IMR-90 (cell line): ENCODE measurements at regions not wholly inside any gene's neighbourhood (a gene's known extent, or its start where the extent isn't known, plus 50 kb on each side); places are given as distances from the start of the nearest gene placed in this dataset.

Experiments
- ATAC-seq: fragments of 200-7000 bp; cut with Tn5 transposase; 2 replicates; pipeline ENCODE4 v1.9.1; 2020; ENCODE audit warnings: low read depth, mild to moderate bottlenecking, moderate library complexity
- BruUV-seq: library from RNA; stranded (reverse); fragments of 400-500 nt; replicated peaks from 2 replicates; lab custom pipeline; 2021; lab: Mats Ljungman, UMichigan
- CTCF ChIA-PET: fragments of 300-600 bp; formaldehyde crosslinking; extraction: SDS; loops from one replicate; lab custom pipeline; 2021; ENCODE audit warnings: antibody characterized with exemption; lab: Yijun Ruan, JAX
- POLR2A ChIA-PET: fragments of 300-600 bp; sonication (Branson Sonifier 250); formaldehyde crosslinking; loops from one replicate; lab custom pipeline; 2022; ENCODE audit warnings: antibody characterized with exemption; ENCODE audit not compliant: unreplicated experiment; lab: Charles Lee
- DNase-seq: peaks from one replicate; pipeline ENCODE4 v3.0.0; 2013
- H2AFZ ChIP-seq: replicated peaks from 2 replicates; pipeline ENCODE3; 2013; ENCODE audit warnings: low read length, mild to moderate bottlenecking; ENCODE audit not compliant: poor library complexity
- H2AK5ac ChIP-seq: 2 replicates; pipeline ENCODE4 v1.6.1; 2013; ENCODE audit warnings: low read depth, low read length, inconsistent platforms
- H2AK9ac ChIP-seq: replicated peaks from 2 replicates; pipeline ENCODE3; 2013; ENCODE audit warnings: mild to moderate bottlenecking, low read depth, low read length, moderate library complexity; ENCODE audit not compliant: poor library complexity
- H2BK120ac ChIP-seq: 2 replicates; pipeline ENCODE4 v1.6.1; 2013; ENCODE audit warnings: low read depth, low read length, inconsistent platforms
- H2BK15ac ChIP-seq: 3 replicates; pipeline ENCODE4 v1.6.1; 2013; ENCODE audit warnings: low read depth, low read length, inconsistent platforms
- H2BK20ac ChIP-seq: 2 replicates; pipeline ENCODE4 v1.6.1; 2013; ENCODE audit warnings: low read depth, mild to moderate bottlenecking, inconsistent platforms, low read length, moderate library complexity
- H2BK5ac ChIP-seq: 2 replicates; pipeline ENCODE4 v1.6.1; 2013; ENCODE audit warnings: mild to moderate bottlenecking, low read depth, low read length, inconsistent platforms; ENCODE audit not compliant: poor library complexity, severe bottlenecking
- H3K14ac ChIP-seq: replicated peaks from 2 replicates; pipeline ENCODE4 v1.6.1; 2013; ENCODE audit warnings: low read depth, low read length, inconsistent platforms
- H3K18ac ChIP-seq: 2 replicates; pipeline ENCODE4 v1.6.1; 2013; ENCODE audit warnings: low read depth, low read length, control low read depth
- H3K23ac ChIP-seq: 2 replicates; pipeline ENCODE4 v1.6.1; 2013; ENCODE audit warnings: low read depth, low read length, inconsistent platforms
- H3K27ac ChIP-seq: 2 replicates; pipeline ENCODE4 v1.5.1; 2013; ENCODE audit warnings: mild to moderate bottlenecking, control low read depth, low read length; ENCODE audit not compliant: insufficient read depth
- H3K27me3 ChIP-seq: 2 replicates; pipeline ENCODE4 v1.6.1; 2013; ENCODE audit warnings: low read length; ENCODE audit not compliant: control insufficient read depth, insufficient read depth
- H3K36me3 ChIP-seq: 2 replicates; pipeline ENCODE4 v1.6.1; 2013; ENCODE audit warnings: low read length, mixed read lengths; ENCODE audit not compliant: control insufficient read depth, insufficient read depth
- H3K4ac ChIP-seq: 2 replicates; pipeline ENCODE4 v1.6.1; 2013; ENCODE audit warnings: low read depth, low read length, inconsistent platforms
- H3K4me1 ChIP-seq: 2 replicates; pipeline ENCODE4 v1.6.1; 2013; ENCODE audit warnings: low read length, mixed read lengths; ENCODE audit not compliant: control insufficient read depth, insufficient read depth
- H3K4me2 ChIP-seq: 2 replicates; pipeline ENCODE4 v1.6.1; 2013; ENCODE audit warnings: low read depth, mild to moderate bottlenecking, control low read depth, low read length, moderate library complexity
- H3K4me3 ChIP-seq: 2 replicates; pipeline ENCODE4 v1.5.1; 2013; ENCODE audit warnings: low read depth, mild to moderate bottlenecking, control low read depth, low read length, moderate library complexity; ENCODE audit not compliant: insufficient read depth
- H3K56ac ChIP-seq: 2 replicates; pipeline ENCODE4 v1.6.1; 2013; ENCODE audit warnings: low read length, inconsistent platforms; ENCODE audit not compliant: insufficient read depth; ENCODE audit errors: extremely low read depth
- H3K79me1 ChIP-seq, 2 experiments: 2 replicates each; pipeline ENCODE4 v1.6.1; 2013; ENCODE audit warnings: low read length in 2 of 2, inconsistent platforms in 1 of 2, low read depth in 1 of 2
- H3K9ac ChIP-seq: 2 replicates; pipeline ENCODE4 v1.6.1; 2013; ENCODE audit warnings: low read depth, low read length, control low read depth
- H3K9me1 ChIP-seq: 2 replicates; pipeline ENCODE4 v1.6.1; 2013; ENCODE audit warnings: low read length, inconsistent platforms; ENCODE audit not compliant: insufficient read depth
- H3K9me3 ChIP-seq: 2 replicates; pipeline ENCODE4 v1.6.1; 2013; ENCODE audit warnings: low read length; ENCODE audit not compliant: control insufficient read depth, insufficient read depth
- H4K20me1 ChIP-seq: 2 replicates; pipeline ENCODE4 v1.6.1; 2013; ENCODE audit warnings: low read length, inconsistent platforms; ENCODE audit not compliant: insufficient read depth
- H4K5ac ChIP-seq: 2 replicates; pipeline ENCODE4 v1.6.1; 2013; ENCODE audit warnings: mild to moderate bottlenecking, low read depth, low read length, control low read depth
- H4K8ac ChIP-seq, 2 experiments: 2 replicates each; pipeline ENCODE4 v1.6.1; 2013; ENCODE audit warnings: low read depth in 2 of 2, low read length in 2 of 2, control low read depth in 1 of 2, inconsistent platforms in 1 of 2
- H4K91ac ChIP-seq: 2 replicates; pipeline ENCODE4 v1.6.1; 2013; ENCODE audit warnings: low read depth, low read length, inconsistent platforms; ENCODE audit not compliant: insufficient read depth
- BHLHE40 ChIP-seq: fragments of 150-350 bp; IDR thresholded peaks from 2 replicates; pipeline ENCODE4 v1.6.1; 2016; ENCODE audit warnings: mild to moderate bottlenecking, low read depth, low read length
- CEBPB ChIP-seq: IDR thresholded peaks from 2 replicates; pipeline ENCODE4 v1.6.1; 2012; ENCODE audit warnings: low read depth, low read length, improper control_type of control experiment
- CHD1 ChIP-seq: IDR thresholded peaks from 2 replicates; pipeline ENCODE4 v1.6.1; 2012; ENCODE audit warnings: low read depth, low read length, improper control_type of control experiment
- FOS ChIP-seq: fragments of 150-350 bp; IDR thresholded peaks from 2 replicates; pipeline ENCODE4 v1.6.1; 2016; ENCODE audit warnings: low read depth, low read length
- MAFK ChIP-seq: IDR thresholded peaks from 2 replicates; pipeline ENCODE4 v1.6.1; 2012; ENCODE audit warnings: low read depth, low read length, improper control_type of control experiment
- MAZ ChIP-seq: IDR thresholded peaks from 2 replicates; pipeline ENCODE4 v1.6.1; 2012; ENCODE audit warnings: low read depth, mild to moderate bottlenecking, low read length, improper control_type of control experiment, moderate library complexity, borderline replicate concordance
- MXI1 ChIP-seq: IDR thresholded peaks from 2 replicates; pipeline ENCODE4 v1.6.1; 2012; ENCODE audit warnings: low read depth, mild to moderate bottlenecking, low read length, moderate library complexity, borderline replicate concordance
- NFE2L2 ChIP-seq: fragments of 150-350 bp; IDR thresholded peaks from 2 replicates; pipeline ENCODE4 v1.6.1; 2016; ENCODE audit warnings: low read depth, mild to moderate bottlenecking, low read length
- POLR2A ChIP-seq: IDR thresholded peaks from 2 replicates; pipeline ENCODE4 v1.6.1; 2012; ENCODE audit warnings: mild to moderate bottlenecking, low read depth, low read length
- RAD21 ChIP-seq: IDR thresholded peaks from 2 replicates; pipeline ENCODE4 v1.6.1; 2012; ENCODE audit warnings: low read length, improper control_type of control experiment
- RCOR1 ChIP-seq: IDR thresholded peaks from 2 replicates; pipeline ENCODE4 v1.6.1; 2012; ENCODE audit warnings: mild to moderate bottlenecking, low read length, improper control_type of control experiment; ENCODE audit not compliant: insufficient replicate concordance
- RFX5 ChIP-seq: IDR thresholded peaks from 2 replicates; pipeline ENCODE4 v1.8.0; 2012; ENCODE audit warnings: low read depth, mild to moderate bottlenecking, low read length, moderate library complexity
- SMC3 ChIP-seq: fragments of 150-350 bp; IDR thresholded peaks from 2 replicates; pipeline ENCODE4 v1.6.1; 2016; ENCODE audit warnings: low read depth, mild to moderate bottlenecking, antibody characterized with exemption, low read length, moderate library complexity
- WGBS, 2 experiments: methylation state at CpG; one replicate each; pipeline versions ENCODE4 v1.1.5 to v1.1.7; 2013; ENCODE audit warnings: missing lambda C conversion rate in 2 of 2; ENCODE audit not compliant: insufficient read length in 1 of 2; ENCODE audit errors: extremely low coverage in 2 of 2; 5-methylcytosine and 5-hydroxymethylcytosine counted together
- dilution Hi-C: fragments of 300-500 bp; cut with HindIII; formaldehyde crosslinking; loops from one replicate; pipeline ENCODE4 v1.14.3; 2018; ENCODE audit warnings: low sequenced_read_pairs; ENCODE audit not compliant: unreplicated experiment
- in situ Hi-C: fragments of 300-500 bp; cut with MboI; formaldehyde crosslinking; loops from 3 replicates; pipeline ENCODE4 v1.14.3; 2019; ENCODE audit warnings: low sequenced_read_pairs, inconsistent platforms, mixed read lengths
- intact Hi-C: fragments of 100-400 bp; cut with micrococcal nuclease; formaldehyde crosslinking; loops from 2 replicates; pipeline ENCODE4 v1.10.0; 2022
- TF ChIP-seq, protein P1 (sequence below): fragments of 150-350 bp; IDR thresholded peaks from 2 replicates; pipeline ENCODE4 v1.6.1; 2016; ENCODE audit warnings: low read depth, mild to moderate bottlenecking, low read length, moderate library complexity, borderline replicate concordance
- TF ChIP-seq, protein P2 (sequence below): conservative IDR thresholded peaks from 2 replicates; pipeline ENCODE4 v1.5.1; 2012; ENCODE audit warnings: mild to moderate bottlenecking, low read depth, low read length, improper control_type of control experiment
- TF ChIP-seq, protein P3 (sequence below): fragments of 150-350 bp; IDR thresholded peaks from 2 replicates; pipeline ENCODE4 v1.6.1; 2017; ENCODE audit warnings: mild to moderate bottlenecking, antibody characterized with exemption, low read length, low read depth

DNA sequence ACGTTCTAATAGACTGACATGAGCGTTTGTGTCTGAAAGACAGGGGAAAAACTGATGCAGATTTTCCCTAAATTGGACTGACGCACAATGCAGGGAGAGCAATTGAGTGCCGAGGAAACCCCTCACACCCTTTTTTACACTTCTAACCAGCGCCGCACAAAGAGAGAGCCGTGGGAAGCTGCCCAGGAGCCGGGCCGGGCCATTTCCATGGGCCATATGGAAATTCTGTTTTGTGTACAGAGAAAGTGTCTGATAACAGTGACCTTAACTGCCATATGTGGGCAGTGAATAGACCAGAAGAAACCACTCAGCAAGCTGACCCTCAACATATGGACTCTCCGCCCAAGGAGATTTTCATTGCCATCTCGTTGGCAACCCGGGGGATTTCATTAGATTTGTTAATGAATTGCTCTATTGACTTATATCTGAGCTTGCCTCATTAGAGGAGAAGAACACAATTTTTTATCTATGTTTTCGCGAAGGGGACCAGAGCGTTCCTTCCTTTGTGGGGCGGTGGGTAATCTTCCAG lies 225.9 kb upstream of the IRX3 start:
- ChIA-PET CTCF (no interaction called here), POLR2A (no interaction called here)
- H3K79me1 ChIP-seq, result no peaks in the 10 kb centered on the region
- H2BK15ac ChIP-seq, result no peak overlapping the region
- H3K56ac ChIP-seq, result no peak overlapping the region
- intact Hi-C loops (no loop called here), dilution Hi-C loops (no loop called here), in situ Hi-C loops (no loop called here)
- H4K91ac ChIP-seq, result no peak overlapping the region
- no peak overlapping the region for H3K4me2 ChIP-seq
- no peak overlapping the region for H2BK120ac ChIP-seq
- 71% methylated on average over 2 of the region's 16 CpGs; no CpG with 5 or more reads in 1 of the 2 experiments for WGBS, 2 experiments
- TF ChIP-seq, protein P1, sequence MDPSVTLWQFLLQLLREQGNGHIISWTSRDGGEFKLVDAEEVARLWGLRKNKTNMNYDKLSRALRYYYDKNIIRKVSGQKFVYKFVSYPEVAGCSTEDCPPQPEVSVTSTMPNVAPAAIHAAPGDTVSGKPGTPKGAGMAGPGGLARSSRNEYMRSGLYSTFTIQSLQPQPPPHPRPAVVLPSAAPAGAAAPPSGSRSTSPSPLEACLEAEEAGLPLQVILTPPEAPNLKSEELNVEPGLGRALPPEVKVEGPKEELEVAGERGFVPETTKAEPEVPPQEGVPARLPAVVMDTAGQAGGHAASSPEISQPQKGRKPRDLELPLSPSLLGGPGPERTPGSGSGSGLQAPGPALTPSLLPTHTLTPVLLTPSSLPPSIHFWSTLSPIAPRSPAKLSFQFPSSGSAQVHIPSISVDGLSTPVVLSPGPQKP, result no peak
- TF ChIP-seq SMC3 (no peak), MXI1 (no peak), BHLHE40 (no peak), RCOR1 (no peak), MAFK (no peak), FOS (no peak), CHD1 (no peak), MAZ (no peak), CEBPB (no peak), RFX5 (no peak), NFE2L2 (no peak), RAD21 (no peak), POLR2A (no peak)
- TF ChIP-seq, protein P2, sequence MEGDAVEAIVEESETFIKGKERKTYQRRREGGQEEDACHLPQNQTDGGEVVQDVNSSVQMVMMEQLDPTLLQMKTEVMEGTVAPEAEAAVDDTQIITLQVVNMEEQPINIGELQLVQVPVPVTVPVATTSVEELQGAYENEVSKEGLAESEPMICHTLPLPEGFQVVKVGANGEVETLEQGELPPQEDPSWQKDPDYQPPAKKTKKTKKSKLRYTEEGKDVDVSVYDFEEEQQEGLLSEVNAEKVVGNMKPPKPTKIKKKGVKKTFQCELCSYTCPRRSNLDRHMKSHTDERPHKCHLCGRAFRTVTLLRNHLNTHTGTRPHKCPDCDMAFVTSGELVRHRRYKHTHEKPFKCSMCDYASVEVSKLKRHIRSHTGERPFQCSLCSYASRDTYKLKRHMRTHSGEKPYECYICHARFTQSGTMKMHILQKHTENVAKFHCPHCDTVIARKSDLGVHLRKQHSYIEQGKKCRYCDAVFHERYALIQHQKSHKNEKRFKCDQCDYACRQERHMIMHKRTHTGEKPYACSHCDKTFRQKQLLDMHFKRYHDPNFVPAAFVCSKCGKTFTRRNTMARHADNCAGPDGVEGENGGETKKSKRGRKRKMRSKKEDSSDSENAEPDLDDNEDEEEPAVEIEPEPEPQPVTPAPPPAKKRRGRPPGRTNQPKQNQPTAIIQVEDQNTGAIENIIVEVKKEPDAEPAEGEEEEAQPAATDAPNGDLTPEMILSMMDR, result no peak
- TF ChIP-seq, protein P3, sequence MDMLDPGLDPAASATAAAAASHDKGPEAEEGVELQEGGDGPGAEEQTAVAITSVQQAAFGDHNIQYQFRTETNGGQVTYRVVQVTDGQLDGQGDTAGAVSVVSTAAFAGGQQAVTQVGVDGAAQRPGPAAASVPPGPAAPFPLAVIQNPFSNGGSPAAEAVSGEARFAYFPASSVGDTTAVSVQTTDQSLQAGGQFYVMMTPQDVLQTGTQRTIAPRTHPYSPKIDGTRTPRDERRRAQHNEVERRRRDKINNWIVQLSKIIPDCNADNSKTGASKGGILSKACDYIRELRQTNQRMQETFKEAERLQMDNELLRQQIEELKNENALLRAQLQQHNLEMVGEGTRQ, result no peak
- no peaks in the 10 kb centered on the region for H3K9me3 ChIP-seq
- H4K8ac ChIP-seq, result no peak overlapping the region
- H3K4ac ChIP-seq, result no peak overlapping the region
- ATAC-seq (no peak), DNase-seq (no peak)
- no peaks in the 10 kb centered on the region for H4K20me1 ChIP-seq
- H4K5ac ChIP-seq, result no peak overlapping the region
- H2AK9ac ChIP-seq, result no peak overlapping the region
- no peak overlapping the region for H3K9ac ChIP-seq
- H3K27me3 ChIP-seq, result peaks cover 2% of the 10 kb centered on the region; the same call in 1 of the 2 replicates
- H2AK5ac ChIP-seq, result no peak overlapping the region
- H2BK5ac ChIP-seq, result no peak overlapping the region
- no peaks in the 10 kb centered on the region for H3K9me1 ChIP-seq
- no peak overlapping the region for H3K14ac ChIP-seq
- no peaks in the 10 kb centered on the region for H3K36me3 ChIP-seq
- no peak overlapping the region for H3K23ac ChIP-seq
- no peak overlapping the region for H2BK20ac ChIP-seq
- H3K4me1 ChIP-seq, result no peaks in the 10 kb centered on the region
- no peak overlapping the region for H3K27ac ChIP-seq
- no peak overlapping the region for H2AFZ ChIP-seq
- H3K4me3 ChIP-seq, result no peak overlapping the region
- BruUV-seq, result no TSS peak
- H3K18ac ChIP-seq, result no peak overlapping the region
